IMR-90 (cell line): ENCODE measurements at regions not wholly inside any gene's neighbourhood (a gene's known extent, or its start where the extent isn't known, plus 50 kb on each side); places are given as distances from the start of the nearest gene placed in this dataset.

ENCODE experiments used
- BHLHE40 ChIP-seq: fragments of 150-350 bp; IDR thresholded peaks from 2 replicates; pipeline ENCODE4 v1.6.1; 2016; ENCODE audit warnings: mild to moderate bottlenecking, low read depth, low read length
- CEBPB ChIP-seq: IDR thresholded peaks from 2 replicates; pipeline ENCODE4 v1.6.1; 2012; ENCODE audit warnings: low read depth, low read length, improper control_type of control experiment
- CTCF ChIP-seq: conservative IDR thresholded peaks from 2 replicates; pipeline ENCODE4 v1.5.1; 2012; ENCODE audit warnings: mild to moderate bottlenecking, low read depth, low read length, improper control_type of control experiment
- FOS ChIP-seq: fragments of 150-350 bp; IDR thresholded peaks from 2 replicates; pipeline ENCODE4 v1.6.1; 2016; ENCODE audit warnings: low read depth, low read length
- MAZ ChIP-seq: IDR thresholded peaks from 2 replicates; pipeline ENCODE4 v1.6.1; 2012; ENCODE audit warnings: low read depth, mild to moderate bottlenecking, low read length, improper control_type of control experiment, moderate library complexity, borderline replicate concordance
- MXI1 ChIP-seq: IDR thresholded peaks from 2 replicates; pipeline ENCODE4 v1.6.1; 2012; ENCODE audit warnings: low read depth, mild to moderate bottlenecking, low read length, moderate library complexity, borderline replicate concordance
- NFE2L2 ChIP-seq: fragments of 150-350 bp; IDR thresholded peaks from 2 replicates; pipeline ENCODE4 v1.6.1; 2016; ENCODE audit warnings: low read depth, mild to moderate bottlenecking, low read length
- POLR2A ChIP-seq: IDR thresholded peaks from 2 replicates; pipeline ENCODE4 v1.6.1; 2012; ENCODE audit warnings: mild to moderate bottlenecking, low read depth, low read length
- RAD21 ChIP-seq: IDR thresholded peaks from 2 replicates; pipeline ENCODE4 v1.6.1; 2012; ENCODE audit warnings: low read length, improper control_type of control experiment
- RCOR1 ChIP-seq: IDR thresholded peaks from 2 replicates; pipeline ENCODE4 v1.6.1; 2012; ENCODE audit warnings: mild to moderate bottlenecking, low read length, improper control_type of control experiment; ENCODE audit not compliant: insufficient replicate concordance
- RFX5 ChIP-seq: IDR thresholded peaks from 2 replicates; pipeline ENCODE4 v1.8.0; 2012; ENCODE audit warnings: low read depth, mild to moderate bottlenecking, low read length, moderate library complexity
- USF2 ChIP-seq: fragments of 150-350 bp; IDR thresholded peaks from 2 replicates; pipeline ENCODE4 v1.6.1; 2017; ENCODE audit warnings: mild to moderate bottlenecking, antibody characterized with exemption, low read length, low read depth
- TF ChIP-seq, protein P1 (sequence below): fragments of 150-350 bp; IDR thresholded peaks from 2 replicates; pipeline ENCODE4 v1.6.1; 2016; ENCODE audit warnings: low read depth, mild to moderate bottlenecking, low read length, moderate library complexity, borderline replicate concordance

DNA sequence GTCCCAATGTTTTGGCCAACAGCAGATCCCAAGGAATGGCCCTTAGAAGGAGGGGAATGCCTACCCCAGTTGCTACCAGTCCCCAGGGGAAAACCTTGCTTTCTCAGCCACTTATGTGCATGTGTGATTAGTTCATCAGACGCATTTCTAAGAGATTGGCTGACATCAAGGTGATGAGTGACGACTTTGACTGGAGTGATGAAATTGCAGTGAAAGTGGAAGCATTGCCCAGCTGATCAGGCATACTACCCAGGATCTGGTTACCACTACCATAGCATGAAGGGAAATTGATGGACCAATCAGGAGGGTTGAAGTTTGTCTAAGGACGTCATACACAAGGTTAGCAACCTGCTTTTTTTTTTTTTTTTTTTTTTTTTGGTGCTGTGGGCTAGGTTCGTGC is 90.3 kb upstream of the ELMO1 start:
- TF ChIP-seq CTCF (no peak), RCOR1 (no peak), RAD21 (no peak), BHLHE40 (no peak), CEBPB (no peak), POLR2A (no peak), USF2 (no peak), RFX5 (no peak), MXI1 (no peak), MAZ (no peak), FOS (no peak), NFE2L2 (no peak)
- TF ChIP-seq, protein P1, sequence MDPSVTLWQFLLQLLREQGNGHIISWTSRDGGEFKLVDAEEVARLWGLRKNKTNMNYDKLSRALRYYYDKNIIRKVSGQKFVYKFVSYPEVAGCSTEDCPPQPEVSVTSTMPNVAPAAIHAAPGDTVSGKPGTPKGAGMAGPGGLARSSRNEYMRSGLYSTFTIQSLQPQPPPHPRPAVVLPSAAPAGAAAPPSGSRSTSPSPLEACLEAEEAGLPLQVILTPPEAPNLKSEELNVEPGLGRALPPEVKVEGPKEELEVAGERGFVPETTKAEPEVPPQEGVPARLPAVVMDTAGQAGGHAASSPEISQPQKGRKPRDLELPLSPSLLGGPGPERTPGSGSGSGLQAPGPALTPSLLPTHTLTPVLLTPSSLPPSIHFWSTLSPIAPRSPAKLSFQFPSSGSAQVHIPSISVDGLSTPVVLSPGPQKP: no peak
